Stimulated activated CD8-positive, alpha-beta memory T cell treated with anti-CD3 and anti-CD28 coated beads, Interleukin-4, amount 100 ng/mL, for 4 hours (primary cell): ENCODE measurements at regions not wholly inside any gene's neighbourhood (a gene's known extent, or its start where the extent isn't known, plus 50 kb on each side); places are given as distances from the start of the nearest gene placed in this dataset.

Experiments
- DNase-seq, 2 donors: peaks; one replicate each; pipeline ENCODE4 v3.0.0-alpha.2; 2020; ENCODE audit warnings: low read depth in 2 of 2, low spot score in 1 of 2

- DNase-seq = no peak
Measured at GRCh38 chr12:59839514-59839913, 243.7 kb downstream of the SLC16A7 start.

- DNase-seq = no peak
Measured at GRCh38 chr12:59843260-59843843, 247.5 kb downstream of the SLC16A7 start.

- no peak for DNase-seq
Measured at GRCh38 chr12:59844750-59845149, 248.9 kb downstream of the SLC16A7 start.

- DNase-seq = no peak
Measured at GRCh38 chr12:59845293-59845692, 249.5 kb downstream of the SLC16A7 start.

GRCh38 chr12:59847127-59847526 is 251.3 kb downstream of the SLC16A7 start:
- DNase-seq = no peak

- DNase-seq = no peak
Measured at GRCh38 chr12:59850268-59850667, 254.4 kb downstream of the SLC16A7 start.

- DNase-seq = no peak
Measured at GRCh38 chr12:59858508-59859170, 262.8 kb downstream of the SLC16A7 start.

- no peak for DNase-seq
Measured at GRCh38 chr12:59859171-59859510, 263.3 kb downstream of the SLC16A7 start.

- DNase-seq = no peak
Measured at GRCh38 chr12:59861635-59862034, 265.8 kb downstream of the SLC16A7 start.

GRCh38 chr12:59867055-59867454 is 271.2 kb downstream of the SLC16A7 start:
- no peak for DNase-seq

GRCh38 chr12:59867689-59868088 is 271.9 kb downstream of the SLC16A7 start:
- no peak for DNase-seq

GRCh38 chr12:59871779-59872178 is 275.9 kb downstream of the SLC16A7 start:
- no peak for DNase-seq

GRCh38 chr12:59873136-59873535 is 277.3 kb downstream of the SLC16A7 start:
- no peak for DNase-seq

- no peak for DNase-seq
Measured at GRCh38 chr12:59874781-59875180, 279.0 kb downstream of the SLC16A7 start.

- DNase-seq = no peak
Measured at GRCh38 chr12:59886131-59886733, 290.4 kb downstream of the SLC16A7 start.

GRCh38 chr12:59887178-59887577 is 291.3 kb downstream of the SLC16A7 start:
- DNase-seq = no peak

- no peak for DNase-seq
Measured at GRCh38 chr12:59890896-59891579, 295.2 kb downstream of the SLC16A7 start.

- DNase-seq = no peak
Measured at GRCh38 chr12:59895166-59895775, 299.4 kb downstream of the SLC16A7 start.

- no peak for DNase-seq
Measured at GRCh38 chr12:59904874-59905521, 309.2 kb downstream of the SLC16A7 start.

- DNase-seq = no peak
Measured at GRCh38 chr12:59911516-59911915, 315.7 kb downstream of the SLC16A7 start.

GRCh38 chr12:59916988-59917387 is 321.2 kb downstream of the SLC16A7 start:
- no peak for DNase-seq
